ENCODE measurements at regions not wholly inside any gene's neighbourhood (a gene's known extent, or its start where the extent isn't known, plus 50 kb on each side); places are given as distances from the start of the nearest gene placed in this dataset.

GRCh38 chr4:123455360-123455759 is 58.8 kb downstream of the SPRY1 start:
- WGBS, 2 donors: 49 to 59% methylated on average over 2 of the region's 2 CpGs

GRCh38 chr4:123462007-123462406 is 65.4 kb downstream of the SPRY1 start:
- intact Hi-C loops (cut with DNase I): no loop called here
- 42 to 53% methylated on average over 3 of the region's 3 CpGs for WGBS, 2 donors
- Histone ChIP-seq H3K36me3 (no peaks in the 10 kb centered on the region), H3K27ac (peak overlapping the region in 1 of 4 donors; percentile 35), H3K9me3 (no peaks in the 10 kb centered on the region), H3K4me3 (no peak overlapping the region), H3K4me1 (no peaks in the 10 kb centered on the region), H3K27me3 (no peaks in the 10 kb centered on the region)
- TF ChIP-seq POLR2A (IDR thresholded peaks at IDR 0.05): no peak
- TF ChIP-seq, protein P1, sequence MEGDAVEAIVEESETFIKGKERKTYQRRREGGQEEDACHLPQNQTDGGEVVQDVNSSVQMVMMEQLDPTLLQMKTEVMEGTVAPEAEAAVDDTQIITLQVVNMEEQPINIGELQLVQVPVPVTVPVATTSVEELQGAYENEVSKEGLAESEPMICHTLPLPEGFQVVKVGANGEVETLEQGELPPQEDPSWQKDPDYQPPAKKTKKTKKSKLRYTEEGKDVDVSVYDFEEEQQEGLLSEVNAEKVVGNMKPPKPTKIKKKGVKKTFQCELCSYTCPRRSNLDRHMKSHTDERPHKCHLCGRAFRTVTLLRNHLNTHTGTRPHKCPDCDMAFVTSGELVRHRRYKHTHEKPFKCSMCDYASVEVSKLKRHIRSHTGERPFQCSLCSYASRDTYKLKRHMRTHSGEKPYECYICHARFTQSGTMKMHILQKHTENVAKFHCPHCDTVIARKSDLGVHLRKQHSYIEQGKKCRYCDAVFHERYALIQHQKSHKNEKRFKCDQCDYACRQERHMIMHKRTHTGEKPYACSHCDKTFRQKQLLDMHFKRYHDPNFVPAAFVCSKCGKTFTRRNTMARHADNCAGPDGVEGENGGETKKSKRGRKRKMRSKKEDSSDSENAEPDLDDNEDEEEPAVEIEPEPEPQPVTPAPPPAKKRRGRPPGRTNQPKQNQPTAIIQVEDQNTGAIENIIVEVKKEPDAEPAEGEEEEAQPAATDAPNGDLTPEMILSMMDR (IDR thresholded peaks at IDR 0.05): no peak
- DNase-seq: no peak

More at GRCh38 chr4:123455360-123455759, 58.8 kb downstream of the SPRY1 start:
- H3K4me3 ChIP-seq: no peak overlapping the region
- H3K27ac ChIP-seq: no peak overlapping the region
- intact Hi-C loops (cut with DNase I): no loop called here
- H3K9me3 ChIP-seq: no peaks in the 10 kb centered on the region
- peaks cover 0 to 10% (median 0%) of the 10 kb centered on the region in 3 donors for H3K4me1 ChIP-seq
- no peak for TF ChIP-seq POLR2A (IDR thresholded peaks at IDR 0.05)
- TF ChIP-seq, protein P1 (IDR thresholded peaks at IDR 0.05): no peak
- no peaks in the 10 kb centered on the region for H3K27me3 ChIP-seq
- no peak for DNase-seq
- H3K36me3 ChIP-seq: no peaks in the 10 kb centered on the region

DNA sequence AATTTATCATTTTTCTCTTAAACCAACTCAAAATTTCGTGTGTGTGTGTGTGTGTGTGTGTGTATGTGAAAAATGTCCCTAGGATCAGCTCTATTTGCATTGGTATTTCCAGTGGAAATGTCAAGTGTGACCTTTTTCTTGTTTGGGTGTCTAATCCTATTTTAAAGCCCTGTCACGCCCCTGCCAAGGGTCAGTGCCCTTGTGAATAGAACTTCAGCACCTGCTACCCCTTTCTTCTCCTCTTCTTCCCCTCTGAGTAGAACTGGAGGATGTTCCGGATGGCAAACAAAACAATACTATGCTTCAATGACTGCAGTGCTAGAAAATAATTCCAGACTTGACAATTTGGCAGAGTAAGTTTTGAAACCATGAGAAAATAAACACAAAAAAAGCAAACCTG is 67.3 kb downstream of the SPRY1 start:
- no peaks in the 10 kb centered on the region for H3K9me3 ChIP-seq
- intact Hi-C loops (cut with DNase I): no loop called here
- H3K27ac ChIP-seq: no peak overlapping the region
- no peaks in the 10 kb centered on the region for H3K27me3 ChIP-seq
- DNase-seq: no peak
- no peaks in the 10 kb centered on the region for H3K36me3 ChIP-seq
- H3K4me1 ChIP-seq: no peaks in the 10 kb centered on the region
- WGBS, 2 donors: 57 to 65% methylated on average over 3 of the region's 3 CpGs
- TF ChIP-seq, protein P1 (IDR thresholded peaks at IDR 0.05): no peak
- H3K4me3 ChIP-seq: no peak overlapping the region

- intact Hi-C loops (cut with DNase I): no loop called here
- Histone ChIP-seq H3K4me3 (no peak overlapping the region), H3K9me3 (no peaks in the 10 kb centered on the region), H3K4me1 (no peaks in the 10 kb centered on the region), H3K27me3 (no peaks in the 10 kb centered on the region), H3K36me3 (no peaks in the 10 kb centered on the region), H3K27ac (no peak overlapping the region)
- WGBS, 2 donors: 74 to 80% methylated on average over 5 to 6 of the region's 6 CpGs
- TF ChIP-seq POLR2A (IDR thresholded peaks at IDR 0.05): no peak
- TF ChIP-seq, protein P1 (IDR thresholded peaks at IDR 0.05): no peak
- DNase-seq: no peak
Observed at GRCh38 chr4:123465416-123465815, 68.8 kb downstream of the SPRY1 start.

GRCh38 chr4:123466080-123466785 is 69.6 kb downstream of the SPRY1 start:
- H3K36me3 ChIP-seq: no peaks in the 10 kb centered on the region
- H3K27me3 ChIP-seq: no peaks in the 10 kb centered on the region
- no peak for DNase-seq
- H3K4me1 ChIP-seq: no peaks in the 10 kb centered on the region
- intact Hi-C loops (cut with DNase I): no loop called here
- no peak overlapping the region for H3K27ac ChIP-seq
- no peak overlapping the region for H3K4me3 ChIP-seq
- H3K9me3 ChIP-seq: no peaks in the 10 kb centered on the region
- TF ChIP-seq POLR2A (IDR thresholded peaks at IDR 0.05): no peak
- TF ChIP-seq, protein P1 (IDR thresholded peaks at IDR 0.05): no peak
- 59 to 71% methylated on average over 3 of the region's 3 CpGs for WGBS, 2 donors

All from esophagus squamous epithelium (tissue), 5 donors.